GM18870 (cell line): ENCODE measurements at regions not wholly inside any gene's neighbourhood (a gene's known extent, or its start where the extent isn't known, plus 50 kb on each side); places are given as distances from the start of the nearest gene placed in this dataset.

Experiments used
- ATAC-seq: cut with Tn5 transposase; IDR thresholded peaks from one replicate; pipeline ENCODE4 v1.9.1; 2021; ENCODE audit warnings: moderate library complexity; ENCODE audit not compliant: unreplicated experiment

- no peak for ATAC-seq
Observed at GRCh38 chr6:119921491-119922010, 572.0 kb upstream of the MAN1A1 start.

GRCh38 chr6:119917186-119917585 is 567.6 kb upstream of the MAN1A1 start:
- no peak for ATAC-seq

- no peak for ATAC-seq
Observed at GRCh38 chr6:119915971-119916370, 566.4 kb upstream of the MAN1A1 start.

DNA sequence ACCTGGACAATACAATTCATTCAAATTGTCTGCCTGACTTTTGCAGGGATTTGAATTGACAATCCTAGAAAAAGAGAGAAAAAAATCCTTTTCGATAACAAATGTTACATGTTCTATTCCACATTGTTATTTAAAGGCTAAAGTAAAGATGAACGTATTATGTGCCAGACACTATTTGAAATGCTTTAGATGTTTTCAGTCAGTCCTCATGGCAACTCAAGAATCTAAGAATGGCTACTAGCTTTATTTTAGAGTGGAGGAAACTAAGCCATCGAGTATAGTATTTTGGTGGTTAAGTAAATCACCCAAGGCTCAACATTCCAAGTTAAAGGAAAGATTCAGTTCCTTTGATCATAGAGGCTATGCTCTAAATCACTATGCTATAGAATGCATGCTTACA is 558.6 kb upstream of the MAN1A1 start:
- no peak for ATAC-seq

GRCh38 chr6:119902681-119903080 is 553.1 kb upstream of the MAN1A1 start:
- no peak for ATAC-seq

DNA sequence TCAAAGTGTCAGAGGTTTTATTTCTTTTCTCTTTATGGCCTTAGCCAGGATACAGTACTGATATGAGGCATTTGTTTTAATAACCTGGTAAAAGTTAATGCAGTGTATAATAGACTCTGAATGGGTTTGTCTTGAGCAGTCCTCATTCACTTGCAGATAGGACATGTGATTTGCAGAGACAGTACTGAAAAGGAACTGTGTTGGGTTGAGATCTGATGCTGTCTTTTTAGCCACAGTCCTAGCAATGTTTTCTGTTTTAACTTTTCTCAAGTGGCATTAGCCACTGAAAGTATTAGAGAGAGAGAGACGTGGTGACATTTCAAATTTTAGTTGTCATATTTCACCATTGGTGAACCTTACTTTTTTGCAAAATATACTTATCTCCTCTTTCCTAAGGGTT is 547.2 kb upstream of the MAN1A1 start:
- no peak for ATAC-seq

DNA sequence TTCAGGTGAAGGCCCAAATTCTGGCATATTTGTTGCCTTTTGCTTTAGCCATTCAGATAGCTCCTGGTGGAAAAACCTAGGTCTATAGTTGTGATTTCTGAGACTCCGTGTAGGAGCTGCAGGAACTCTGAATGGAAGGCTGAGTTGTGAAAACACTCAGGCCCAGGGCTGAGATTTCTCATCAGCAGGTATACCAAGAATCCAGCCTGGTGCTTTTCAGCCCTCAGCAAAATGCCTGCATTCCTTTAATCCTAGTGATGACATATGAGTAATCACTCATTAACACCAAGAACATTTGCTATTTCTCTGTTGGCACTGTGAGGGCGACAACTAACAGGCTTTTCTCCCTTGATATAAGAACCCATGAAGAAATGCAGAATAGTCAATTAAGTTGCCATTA is 546.1 kb upstream of the MAN1A1 start:
- ATAC-seq, result no peak

DNA sequence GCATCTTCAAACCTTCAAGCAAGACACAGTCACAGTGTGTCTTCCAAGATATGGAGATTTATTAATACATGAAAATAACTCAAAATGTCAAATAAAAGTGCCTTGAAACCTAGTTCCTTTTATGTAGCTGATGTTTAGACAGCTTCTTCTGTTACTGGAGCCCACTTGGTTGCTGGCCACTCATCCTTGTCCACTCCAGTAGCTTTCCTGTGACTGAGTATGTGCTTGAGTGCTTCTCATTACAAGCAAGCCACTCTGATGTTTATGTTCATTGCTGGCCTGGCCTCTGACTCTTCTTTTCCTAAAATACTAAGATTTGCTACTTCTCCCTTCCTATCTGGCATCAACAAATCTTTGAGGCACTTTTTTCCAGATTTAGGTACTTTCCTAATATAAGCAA is 545.2 kb upstream of the MAN1A1 start:
- no peak for ATAC-seq

DNA sequence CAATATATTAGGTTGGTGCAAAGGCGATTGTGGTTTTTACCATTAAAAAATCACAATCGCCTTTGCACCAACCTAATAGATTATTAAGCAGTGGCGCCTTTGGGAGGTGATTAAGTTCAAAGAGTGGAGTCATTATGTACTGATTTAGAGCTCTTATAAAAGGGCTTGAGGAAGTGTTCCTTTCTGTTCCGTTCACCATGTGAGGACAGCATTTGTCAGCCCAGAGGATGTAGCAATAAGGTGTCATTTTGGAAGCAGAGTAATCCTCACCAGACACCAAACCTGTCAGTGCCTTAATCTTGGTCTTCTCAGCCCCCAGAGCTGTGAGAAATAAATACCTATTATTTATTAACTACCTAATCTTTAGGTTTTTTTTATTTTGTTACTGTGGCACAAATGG is 542.1 kb upstream of the MAN1A1 start:
- ATAC-seq, result no peak

DNA sequence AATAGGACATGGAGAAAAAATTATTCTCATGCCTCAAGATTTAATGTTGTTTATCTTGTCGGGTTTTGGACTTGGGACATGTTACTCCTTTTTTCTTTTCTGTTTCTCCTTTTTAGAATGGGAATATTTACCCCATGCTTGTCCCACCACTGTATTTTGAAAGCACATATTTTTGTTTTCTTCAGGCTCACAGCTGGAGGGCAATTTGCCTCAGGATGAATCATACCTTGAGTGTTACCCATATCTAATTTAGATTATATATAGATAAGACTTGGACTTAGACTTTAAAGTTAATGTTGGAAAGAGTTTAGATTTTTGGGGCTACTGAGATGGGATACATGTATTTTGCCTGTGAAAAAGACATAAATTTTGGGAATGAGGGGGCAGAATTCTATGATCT is 541.6 kb upstream of the MAN1A1 start:
- no peak for ATAC-seq

GRCh38 chr6:119890470-119890869 is 540.9 kb upstream of the MAN1A1 start:
- no peak for ATAC-seq

DNA sequence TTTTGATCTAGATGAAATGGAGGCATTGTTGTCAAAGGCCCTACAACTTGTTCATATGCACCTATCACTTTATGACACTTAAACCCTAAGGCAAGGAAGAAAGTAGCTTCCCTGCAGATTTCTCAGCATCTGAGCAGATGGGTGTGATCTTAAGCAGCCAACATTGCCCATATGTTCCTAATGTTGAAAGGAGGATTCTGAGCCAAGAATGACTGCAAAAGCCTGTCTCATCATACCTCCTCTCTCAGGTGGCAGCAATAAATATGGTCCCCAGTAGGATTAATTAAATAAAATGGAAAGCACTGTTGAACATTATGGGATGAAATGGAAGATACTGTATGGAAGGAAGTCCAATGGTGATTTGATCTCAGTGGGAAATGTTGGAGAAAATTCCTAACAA is 538.1 kb upstream of the MAN1A1 start:
- ATAC-seq, result no peak

GRCh38 chr6:119881416-119881815 is 531.9 kb upstream of the MAN1A1 start:
- ATAC-seq, result no peak

GRCh38 chr6:119880840-119881239 is 531.3 kb upstream of the MAN1A1 start:
- no peak for ATAC-seq

GRCh38 chr6:119879731-119880130 is 530.2 kb upstream of the MAN1A1 start:
- no peak for ATAC-seq

DNA sequence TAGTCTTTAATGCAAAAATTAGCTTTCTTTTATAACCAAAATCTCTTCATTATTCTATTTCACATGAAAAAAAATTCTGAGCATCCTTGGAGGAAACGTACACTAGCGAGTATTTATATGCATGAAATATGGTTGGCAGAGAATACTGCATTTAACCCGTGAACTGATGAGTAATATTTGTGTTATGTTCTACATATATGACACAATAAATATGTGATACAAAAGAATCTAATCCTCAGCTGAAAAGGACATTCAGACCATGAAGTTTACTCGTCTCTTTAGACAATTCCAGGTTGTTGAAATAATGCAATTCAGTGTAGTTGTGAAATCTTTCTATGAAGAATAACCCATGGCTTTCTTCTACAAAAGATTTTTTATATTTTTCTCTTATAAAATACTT is 524.8 kb upstream of the MAN1A1 start:
- ATAC-seq, result no peak

DNA sequence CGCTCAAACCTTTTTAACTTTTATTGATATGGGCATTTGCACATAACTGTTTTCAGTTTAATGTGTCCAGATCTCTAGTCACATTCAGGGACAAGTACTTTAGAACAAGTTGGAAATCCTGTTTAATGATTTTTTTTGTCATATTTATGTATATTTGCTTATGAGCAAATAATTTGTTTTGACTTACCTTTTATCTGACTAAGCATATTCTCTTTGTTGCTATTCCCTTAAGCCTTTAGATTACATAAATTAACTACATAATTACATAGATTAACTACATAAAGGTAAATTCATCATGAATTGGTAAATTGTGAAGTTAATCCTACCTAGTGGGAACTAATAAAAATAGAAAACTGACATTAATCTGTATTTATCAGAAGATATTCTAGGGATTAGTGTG is 523.5 kb upstream of the MAN1A1 start:
- ATAC-seq, result no peak

DNA sequence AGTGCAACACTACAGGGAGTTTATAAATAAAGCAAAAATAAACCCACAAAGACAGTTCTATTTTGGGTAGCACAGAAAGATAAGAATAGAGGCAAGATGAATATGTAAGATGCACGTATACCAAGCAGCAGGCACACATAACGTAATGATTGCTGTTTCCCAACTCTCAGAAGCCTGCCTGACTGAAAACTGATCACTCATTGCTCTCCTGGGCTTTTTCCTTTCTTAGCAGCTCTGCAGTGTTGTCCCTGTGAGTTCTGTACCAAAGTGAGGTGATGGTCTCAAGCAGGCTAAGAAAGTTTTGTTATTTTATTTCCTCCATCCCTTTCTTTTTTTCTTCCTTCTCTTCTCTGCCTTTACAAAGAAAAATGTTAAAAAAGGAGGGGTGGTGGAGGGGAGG is 522.0 kb upstream of the MAN1A1 start:
- no peak for ATAC-seq

GRCh38 chr6:119865466-119866350 is 516.1 kb upstream of the MAN1A1 start:
- no peak for ATAC-seq

DNA sequence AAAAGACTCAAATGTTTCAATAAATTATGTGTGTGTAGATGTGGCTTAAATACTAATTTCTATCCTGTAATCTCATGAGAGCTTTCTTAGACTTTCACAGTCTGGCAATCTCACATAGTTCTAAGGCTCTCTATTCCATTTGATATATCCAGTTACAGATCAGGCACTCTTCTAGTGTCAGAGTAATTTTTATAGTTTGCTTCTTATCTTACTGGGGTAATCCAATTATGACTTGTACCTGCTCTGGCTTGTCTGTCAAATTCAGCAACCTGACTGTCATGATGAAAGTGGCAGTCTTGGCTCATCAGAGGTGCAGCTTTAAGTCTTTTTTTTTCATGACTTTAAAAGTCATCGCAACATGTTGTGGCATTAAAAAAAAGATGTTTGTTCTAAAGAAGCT is 513.2 kb upstream of the MAN1A1 start:
- ATAC-seq, result no peak

- ATAC-seq, result no peak
Observed at GRCh38 chr6:119858901-119859300, 509.3 kb upstream of the MAN1A1 start.

DNA sequence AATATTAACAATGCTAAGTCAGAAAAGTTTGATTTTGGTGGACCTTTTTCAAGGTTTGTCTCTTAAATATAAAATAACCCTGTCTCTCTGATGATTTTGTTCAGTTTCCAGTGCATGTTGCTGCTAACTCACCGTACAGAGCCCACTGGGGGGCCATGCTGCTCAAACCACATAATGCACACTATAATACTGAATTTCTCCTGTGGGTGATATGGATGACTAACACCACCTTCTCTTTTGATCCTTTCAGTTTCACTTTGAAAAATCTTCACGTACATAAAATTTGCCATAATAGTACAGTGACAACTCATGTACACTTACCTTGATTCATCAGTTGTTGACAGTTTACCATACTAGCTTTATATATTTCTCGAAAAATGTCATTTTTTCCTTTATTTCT is 506.6 kb upstream of the MAN1A1 start:
- ATAC-seq, result peak; percentile 86

DNA sequence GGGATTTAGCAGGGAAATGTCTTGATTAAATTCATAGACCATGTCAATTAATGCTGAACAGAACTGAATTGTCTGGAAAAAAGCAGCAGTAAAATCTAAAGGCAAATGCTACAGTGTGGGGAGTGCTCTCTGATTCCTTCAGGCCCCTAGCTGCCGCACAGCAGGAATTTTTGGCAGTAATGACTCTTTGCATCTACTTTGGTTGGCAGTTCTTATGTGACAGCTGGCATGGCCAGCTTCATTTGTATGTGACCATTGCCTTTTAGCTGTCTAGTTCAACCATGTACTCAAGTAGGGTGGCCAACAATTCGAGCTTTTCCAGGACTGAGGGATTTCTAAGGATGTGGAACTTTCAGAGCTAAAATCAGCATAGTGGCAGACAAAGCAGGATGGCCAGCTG is 499.1 kb upstream of the MAN1A1 start:
- no peak for ATAC-seq
